ENCODE measurements at regions not wholly inside any gene's neighbourhood (a gene's known extent, or its start where the extent isn't known, plus 50 kb on each side); places are given as distances from the start of the nearest gene placed in this dataset.

DNA sequence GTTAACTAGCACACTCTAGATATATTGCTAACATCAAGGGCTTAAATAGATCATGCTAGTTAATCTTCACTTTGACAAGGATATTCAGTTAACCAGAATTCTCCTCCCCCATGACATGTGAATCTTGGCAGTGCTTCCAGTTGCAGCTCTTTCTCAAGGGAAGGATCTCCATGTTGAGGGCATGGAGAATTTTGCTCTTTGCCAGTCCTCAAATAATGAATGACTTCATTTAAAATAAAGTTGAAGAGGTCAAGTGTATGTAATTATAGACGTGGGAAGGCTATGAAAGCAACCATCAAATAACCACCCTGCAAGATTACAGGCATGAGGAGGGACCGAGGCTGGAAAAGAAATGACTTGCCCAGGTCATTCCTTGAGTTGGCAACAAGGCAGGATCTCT, 87.3 kb upstream of the CPEB2 start:
- TF ChIP-seq POLR2AphosphoS5 (IDR thresholded peaks at IDR 0.05), result no peak
- no peak for TF ChIP-seq CTCF (IDR thresholded peaks at IDR 0.05)
- no peak for TF ChIP-seq EP300 (IDR thresholded peaks at IDR 0.05)
- no peak for TF ChIP-seq POLR2A (IDR thresholded peaks at IDR 0.05; ENCODE audit: low read depth)

Data from esophagus muscularis mucosa (tissue), 4 donors.